Transverse colon (tissue), 3 donors: ENCODE measurements at regions not wholly inside any gene's neighbourhood (a gene's known extent, or its start where the extent isn't known, plus 50 kb on each side); places are given as distances from the start of the nearest gene placed in this dataset.

Source experiments
- EP300 ChIP-seq: sonication (generic); formaldehyde crosslinking; IDR thresholded peaks from one replicate; pipeline ENCODE4 v1.6.1; 2017; ENCODE audit warnings: antibody characterized with exemption, low read depth
- TF ChIP-seq, protein P1 (sequence below), 5 experiments: fragments of 200-600 bp in 3 of 5; fragments of 450-650 bp in 2 of 5; sonication (generic) in 3 of 5; IDR thresholded peaks; 1 replicate in 2 of 5; 2 replicates in 3 of 5; pipeline ENCODE4 v1.5.1; 2016 to 2017; ENCODE audit warnings: antibody characterized with exemption in 5 of 5, inconsistent platforms in 3 of 5, mild to moderate bottlenecking in 2 of 5, moderate library complexity in 1 of 5

DNA sequence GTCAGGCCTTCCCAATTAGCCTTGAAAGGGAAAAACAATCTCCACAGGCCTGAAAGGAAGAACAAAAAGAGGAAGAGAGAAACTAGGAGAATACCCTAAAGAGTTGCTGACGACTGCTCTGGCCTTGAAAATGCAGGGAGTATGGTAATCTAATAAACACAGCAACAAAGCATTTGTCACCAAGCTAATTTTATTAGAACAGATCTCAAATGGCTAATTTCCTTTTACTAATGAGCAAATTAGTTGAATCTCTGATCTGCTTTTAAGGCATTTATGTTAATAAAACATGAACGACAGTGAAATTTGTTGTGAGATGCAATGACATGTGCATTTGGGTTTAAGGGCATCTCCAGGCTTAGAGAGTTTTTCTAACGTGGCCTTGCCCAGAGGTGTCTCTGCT, 212.2 kb downstream of the BUD13 start:
- TF ChIP-seq EP300: no peak
- TF ChIP-seq, protein P1, sequence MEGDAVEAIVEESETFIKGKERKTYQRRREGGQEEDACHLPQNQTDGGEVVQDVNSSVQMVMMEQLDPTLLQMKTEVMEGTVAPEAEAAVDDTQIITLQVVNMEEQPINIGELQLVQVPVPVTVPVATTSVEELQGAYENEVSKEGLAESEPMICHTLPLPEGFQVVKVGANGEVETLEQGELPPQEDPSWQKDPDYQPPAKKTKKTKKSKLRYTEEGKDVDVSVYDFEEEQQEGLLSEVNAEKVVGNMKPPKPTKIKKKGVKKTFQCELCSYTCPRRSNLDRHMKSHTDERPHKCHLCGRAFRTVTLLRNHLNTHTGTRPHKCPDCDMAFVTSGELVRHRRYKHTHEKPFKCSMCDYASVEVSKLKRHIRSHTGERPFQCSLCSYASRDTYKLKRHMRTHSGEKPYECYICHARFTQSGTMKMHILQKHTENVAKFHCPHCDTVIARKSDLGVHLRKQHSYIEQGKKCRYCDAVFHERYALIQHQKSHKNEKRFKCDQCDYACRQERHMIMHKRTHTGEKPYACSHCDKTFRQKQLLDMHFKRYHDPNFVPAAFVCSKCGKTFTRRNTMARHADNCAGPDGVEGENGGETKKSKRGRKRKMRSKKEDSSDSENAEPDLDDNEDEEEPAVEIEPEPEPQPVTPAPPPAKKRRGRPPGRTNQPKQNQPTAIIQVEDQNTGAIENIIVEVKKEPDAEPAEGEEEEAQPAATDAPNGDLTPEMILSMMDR (IDR thresholded peaks at IDR 0.05): no peak
